ENCODE measurements at regions not wholly inside any gene's neighbourhood (a gene's known extent, or its start where the extent isn't known, plus 50 kb on each side); places are given as distances from the start of the nearest gene placed in this dataset.

DNA sequence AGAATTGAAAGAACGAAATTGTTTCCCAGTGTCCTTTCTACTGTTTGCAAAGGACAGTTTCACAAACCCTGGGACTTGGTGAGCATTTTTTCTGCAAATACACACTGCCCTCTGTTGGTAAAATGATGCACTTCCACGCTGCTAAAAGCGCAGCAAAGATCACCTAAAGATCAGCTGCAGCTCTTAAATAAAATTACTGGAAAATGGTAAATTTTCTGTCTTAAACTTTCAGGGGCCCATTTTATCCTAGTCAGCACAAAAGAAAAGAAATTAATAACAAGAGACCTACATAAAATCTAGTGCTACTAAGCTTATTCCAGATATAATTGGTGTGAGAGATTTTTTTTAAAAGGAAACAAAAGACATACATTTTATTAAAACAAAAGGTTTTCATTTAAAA lies 566.0 kb downstream of the CAAP1 start:
- in situ Hi-C loops (cut with MboI; ENCODE audit: low pct_unique_long_range_greater_than_20kb, low sequenced_read_pairs, unreplicated experiment), result no loop called here
- peak; percentile 75 for TF ChIP-seq CTCF (IDR thresholded peaks at IDR 0.05; ENCODE audit: extremely low read depth, insufficient read depth, missing control alignments)
- peak; percentile 31 for DNase-seq (ENCODE audit: low spot score)

- DNase-seq (ENCODE audit: low spot score), result no peak
Observed at GRCh38 chr9:26325444-26325829, 567.2 kb downstream of the CAAP1 start.

GRCh38 chr9:26324786-26325443 lies 567.7 kb downstream of the CAAP1 start:
- no peak for DNase-seq (ENCODE audit: low spot score)
- TF ChIP-seq CTCF (IDR thresholded peaks at IDR 0.05; ENCODE audit: extremely low read depth, insufficient read depth, missing control alignments), result no peak
- in situ Hi-C loops (cut with MboI; ENCODE audit: low pct_unique_long_range_greater_than_20kb, low sequenced_read_pairs, unreplicated experiment), result loop anchor here (5.0 kb wide), 1 partner anchor 363 kb away; no protein-coding TSS in a partner anchor

More at GRCh38 chr9:26325444-26325829, 567.2 kb downstream of the CAAP1 start:
- TF ChIP-seq CTCF (IDR thresholded peaks at IDR 0.05; ENCODE audit: extremely low read depth, insufficient read depth, missing control alignments), result no peak
- in situ Hi-C loops (cut with MboI; ENCODE audit: low pct_unique_long_range_greater_than_20kb, low sequenced_read_pairs, unreplicated experiment), result no loop called here

- TF ChIP-seq CTCF (IDR thresholded peaks at IDR 0.05; ENCODE audit: extremely low read depth, insufficient read depth, missing control alignments), result no peak
- in situ Hi-C loops (cut with MboI; ENCODE audit: low pct_unique_long_range_greater_than_20kb, low sequenced_read_pairs, unreplicated experiment), result loop anchor here (5.0 kb wide), 1 partner anchor 360 kb away; no protein-coding TSS in a partner anchor
- DNase-seq (ENCODE audit: low spot score), result no peak
Observed at GRCh38 chr9:26321935-26322334, 570.7 kb downstream of the CAAP1 start.

GRCh38 chr9:26319859-26320258 lies 572.7 kb downstream of the CAAP1 start:
- no peak for DNase-seq (ENCODE audit: low spot score)
- TF ChIP-seq CTCF (IDR thresholded peaks at IDR 0.05; ENCODE audit: extremely low read depth, insufficient read depth, missing control alignments), result no peak
- in situ Hi-C loops (cut with MboI; ENCODE audit: low pct_unique_long_range_greater_than_20kb, low sequenced_read_pairs, unreplicated experiment), result loop anchor here (5.0 kb wide), 1 partner anchor 358 kb away; no protein-coding TSS in a partner anchor

GRCh38 chr9:26313108-26313507 lies 579.5 kb downstream of the CAAP1 start:
- TF ChIP-seq CTCF (IDR thresholded peaks at IDR 0.05; ENCODE audit: extremely low read depth, insufficient read depth, missing control alignments), result no peak
- in situ Hi-C loops (cut with MboI; ENCODE audit: low pct_unique_long_range_greater_than_20kb, low sequenced_read_pairs, unreplicated experiment), result no loop called here
- DNase-seq (ENCODE audit: low spot score), result no peak

All from GM13977 (cell line).